GM23248 (cell line): ENCODE measurements at regions not wholly inside any gene's neighbourhood (a gene's known extent, or its start where the extent isn't known, plus 50 kb on each side); places are given as distances from the start of the nearest gene placed in this dataset.

ENCODE experiments used
- EZH2 ChIP-seq: fragments of 200-600 bp; sonication (generic); IDR thresholded peaks from 2 replicates; pipeline ENCODE4 v1.6.1; 2018; ENCODE audit warnings: antibody characterized with exemption, mild to moderate bottlenecking; ENCODE audit not compliant: insufficient read depth, poor library complexity, severe bottlenecking
- EZH2phosphoT487 ChIP-seq: fragments of 200-600 bp; sonication (generic); IDR thresholded peaks from 2 replicates; pipeline ENCODE4 v1.6.1; 2018; ENCODE audit warnings: antibody characterized with exemption, moderate library complexity, mild to moderate bottlenecking, low read depth; ENCODE audit not compliant: insufficient read depth

DNA sequence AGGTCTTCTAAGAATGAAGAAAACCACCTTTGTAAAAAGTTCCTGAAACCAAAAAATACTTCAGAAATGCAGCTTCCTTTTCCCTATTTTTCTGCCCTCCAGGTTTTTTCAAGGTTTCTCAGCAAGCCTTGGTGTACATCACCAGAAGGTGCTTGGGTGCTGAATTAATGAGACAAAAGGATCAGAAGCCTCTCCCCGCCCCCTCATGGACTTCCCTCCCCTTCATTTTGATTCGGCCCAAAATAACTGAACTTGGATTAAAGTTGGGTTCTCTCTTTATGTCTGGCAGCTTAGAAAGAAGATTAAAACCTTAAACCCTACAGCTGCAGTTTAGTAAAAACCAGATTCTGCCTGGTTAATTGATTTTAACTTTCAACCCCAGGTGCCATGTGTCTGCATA is 121.7 kb upstream of the ERCC4 start:
- TF ChIP-seq EZH2 (no peak), EZH2phosphoT487 (no peak)
